ENCODE measurements at regions not wholly inside any gene's neighbourhood (a gene's known extent, or its start where the extent isn't known, plus 50 kb on each side); places are given as distances from the start of the nearest gene placed in this dataset.

DNA sequence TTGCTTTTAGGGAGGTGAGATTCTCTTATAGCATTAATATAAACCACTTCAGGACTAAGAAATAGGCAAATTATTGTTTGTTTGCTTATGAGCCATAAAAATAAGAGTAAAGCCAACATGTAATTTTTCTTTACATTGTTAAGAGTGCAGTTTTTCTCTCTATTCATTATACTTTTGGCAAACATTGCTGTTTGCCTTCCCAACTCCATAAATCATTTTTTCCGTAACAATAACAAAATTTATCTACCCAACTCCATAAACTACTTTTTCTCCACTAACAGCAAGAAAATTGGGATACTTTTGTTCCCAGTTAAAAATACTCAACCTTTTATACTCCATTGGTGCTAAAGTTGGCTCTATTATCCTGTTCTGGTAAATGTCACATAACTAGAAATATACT is 229.7 kb upstream of the GPRIN3 start:
- H3K27ac ChIP-seq = no peak overlapping the region
- no peak overlapping the region for H3K4me3 ChIP-seq

GRCh38 chr4:89535251-89535650 is 227.7 kb upstream of the GPRIN3 start:
- H3K27me3 ChIP-seq = no peaks in the 10 kb centered on the region
- no peak for TF ChIP-seq POLR2A (IDR thresholded peaks at IDR 0.05)
- no peak for TF ChIP-seq POLR2AphosphoS5 (IDR thresholded peaks at IDR 0.05; ENCODE audit: insufficient read depth in 1 of 2, low read depth in 1 of 2)
- TF ChIP-seq CTCF (IDR thresholded peaks at IDR 0.05) = no peak
- no peak for DNase-seq (ENCODE audit: extremely low spot score in 2 of 2)
- no peaks in the 10 kb centered on the region for H3K36me3 ChIP-seq
- no peak overlapping the region for H3K27ac ChIP-seq
- H3K9me3 ChIP-seq = no peaks in the 10 kb centered on the region
- H3K4me3 ChIP-seq = no peak overlapping the region
- intact Hi-C loops (cut with DNase I) = no loop called here
- H3K4me1 ChIP-seq = peaks cover 11% of the 10 kb centered on the region

More for the DNA sequence above, 229.7 kb upstream of the GPRIN3 start:
- no peak for DNase-seq (ENCODE audit: extremely low spot score in 2 of 2)
- Histone ChIP-seq H3K9me3 (no peaks in the 10 kb centered on the region), H3K27me3 (no peaks in the 10 kb centered on the region), H3K36me3 (no peaks in the 10 kb centered on the region), H3K4me1 (peaks cover 14% of the 10 kb centered on the region)
- intact Hi-C loops (cut with DNase I) = no loop called here
- TF ChIP-seq POLR2A (IDR thresholded peaks at IDR 0.05) = no peak
- TF ChIP-seq CTCF (IDR thresholded peaks at IDR 0.05) = no peak
- TF ChIP-seq POLR2AphosphoS5 (IDR thresholded peaks at IDR 0.05; ENCODE audit: insufficient read depth in 1 of 2, low read depth in 1 of 2) = no peak

DNA sequence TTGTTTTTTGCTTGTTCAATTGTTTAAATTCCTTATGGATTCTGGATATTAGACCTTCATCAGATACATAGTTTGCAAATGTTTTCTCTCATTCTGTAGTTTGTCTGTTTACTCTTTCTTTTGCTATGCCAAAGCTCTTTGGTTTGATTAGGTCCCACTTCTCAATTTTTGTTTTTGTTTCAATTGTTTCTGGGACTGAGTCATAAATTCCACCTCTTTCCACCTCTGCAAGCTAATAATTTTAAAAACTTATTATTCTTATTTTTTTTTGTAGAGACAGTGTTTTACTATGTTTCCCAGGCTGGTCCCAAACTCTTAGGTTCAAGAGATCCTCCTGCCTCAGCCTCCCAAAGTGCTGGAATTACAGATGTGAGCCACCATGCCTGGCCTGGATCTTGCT is 226.8 kb upstream of the GPRIN3 start:
- no peak overlapping the region for H3K27ac ChIP-seq
- intact Hi-C loops (cut with DNase I) = no loop called here
- peaks cover 2% of the 10 kb centered on the region for H3K4me1 ChIP-seq
- no peaks in the 10 kb centered on the region for H3K9me3 ChIP-seq
- DNase-seq (ENCODE audit: extremely low spot score in 2 of 2) = no peak
- no peak for TF ChIP-seq CTCF (IDR thresholded peaks at IDR 0.05)
- TF ChIP-seq POLR2A (IDR thresholded peaks at IDR 0.05) = no peak
- TF ChIP-seq POLR2AphosphoS5 (IDR thresholded peaks at IDR 0.05; ENCODE audit: insufficient read depth in 1 of 2, low read depth in 1 of 2) = no peak
- no peak overlapping the region for H3K4me3 ChIP-seq
- H3K36me3 ChIP-seq = no peaks in the 10 kb centered on the region
- no peaks in the 10 kb centered on the region for H3K27me3 ChIP-seq

GRCh38 chr4:89531932-89532640 is 224.5 kb upstream of the GPRIN3 start:
- intact Hi-C loops (cut with DNase I) = no loop called here
- H3K4me1 ChIP-seq = no peaks in the 10 kb centered on the region
- H3K27me3 ChIP-seq = no peaks in the 10 kb centered on the region
- no peaks in the 10 kb centered on the region for H3K36me3 ChIP-seq
- H3K27ac ChIP-seq = no peak overlapping the region
- no peak for DNase-seq (ENCODE audit: extremely low spot score in 2 of 2)
- TF ChIP-seq POLR2A (IDR thresholded peaks at IDR 0.05) (no peak), CTCF (IDR thresholded peaks at IDR 0.05) (no peak), POLR2AphosphoS5 (IDR thresholded peaks at IDR 0.05; ENCODE audit: insufficient read depth in 1 of 2, low read depth in 1 of 2) (no peak)
- no peak overlapping the region for H3K4me3 ChIP-seq
- no peaks in the 10 kb centered on the region for H3K9me3 ChIP-seq

- Histone ChIP-seq H3K4me1 (no peaks in the 10 kb centered on the region), H3K4me3 (no peak overlapping the region), H3K27ac (no peak overlapping the region), H3K27me3 (no peaks in the 10 kb centered on the region), H3K9me3 (no peaks in the 10 kb centered on the region), H3K36me3 (no peaks in the 10 kb centered on the region)
- TF ChIP-seq POLR2AphosphoS5 (IDR thresholded peaks at IDR 0.05; ENCODE audit: insufficient read depth in 1 of 2, low read depth in 1 of 2) (no peak), POLR2A (IDR thresholded peaks at IDR 0.05) (no peak), CTCF (IDR thresholded peaks at IDR 0.05) (no peak)
- no peak for DNase-seq (ENCODE audit: extremely low spot score in 2 of 2)
- intact Hi-C loops (cut with DNase I) = no loop called here
These were observed 221.0 kb upstream of the GPRIN3 start for GRCh38 chr4:89528526-89529133.

Measured in vagina (tissue), 2 donors.